ENCODE measurements at regions not wholly inside any gene's neighbourhood (a gene's known extent, or its start where the extent isn't known, plus 50 kb on each side); places are given as distances from the start of the nearest gene placed in this dataset.
"Not testable (repeated sequence)": the region's sequence is repeated elsewhere in the genome, so short reads cannot be mapped to it uniquely, and the experiment has no call there.

DNA sequence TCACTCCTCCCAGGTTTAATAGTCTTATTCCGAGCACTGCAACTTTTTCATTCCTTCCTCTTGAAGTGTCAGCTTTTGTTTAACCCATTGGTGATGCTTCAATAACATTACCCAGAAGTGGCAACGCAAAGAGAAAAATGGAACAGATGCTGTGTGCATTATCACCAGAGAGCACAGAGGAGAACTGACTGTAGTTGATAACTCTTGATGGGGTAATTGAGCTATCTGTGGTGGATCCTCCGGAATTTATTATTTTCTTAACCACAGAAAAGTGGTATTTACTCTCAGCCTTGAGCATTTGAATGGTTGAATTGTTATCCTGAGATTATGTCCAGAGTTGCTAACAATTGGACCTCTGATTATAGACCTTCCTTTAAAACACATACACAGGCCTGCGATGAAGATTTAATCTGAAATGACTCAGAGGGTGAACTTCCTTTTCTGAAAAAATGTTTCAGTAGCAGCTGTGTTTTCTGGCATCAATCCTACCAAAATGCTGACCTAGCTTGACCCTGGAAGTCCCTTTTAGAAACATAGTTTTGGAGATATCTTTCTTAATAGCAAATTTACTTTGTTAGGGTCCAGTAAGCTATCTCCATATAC, 1584.4 kb upstream of the LRRTM3 start:
- no peak for DNase-seq (ENCODE audit: low read depth, low spot score)

DNA sequence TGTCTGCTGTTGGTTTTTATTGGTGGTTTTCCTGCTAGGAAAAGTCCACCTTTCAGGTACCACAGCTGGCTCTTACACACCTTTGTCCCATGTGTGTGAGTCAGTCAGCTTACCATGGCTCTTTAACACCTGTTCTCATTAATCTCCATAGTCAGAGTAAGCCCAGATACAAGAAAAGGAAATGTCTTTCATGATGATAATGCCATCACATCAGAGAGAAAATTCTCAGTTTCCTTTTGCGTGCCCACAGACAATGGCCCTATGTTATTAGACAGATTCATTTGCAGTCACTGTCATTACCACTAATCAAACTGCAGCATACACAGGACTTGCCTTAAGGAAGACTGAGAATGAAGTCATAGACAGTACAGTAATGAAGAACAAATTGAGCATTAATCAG, 1583.6 kb upstream of the LRRTM3 start:
- no peak for DNase-seq (ENCODE audit: low read depth, low spot score)

DNA sequence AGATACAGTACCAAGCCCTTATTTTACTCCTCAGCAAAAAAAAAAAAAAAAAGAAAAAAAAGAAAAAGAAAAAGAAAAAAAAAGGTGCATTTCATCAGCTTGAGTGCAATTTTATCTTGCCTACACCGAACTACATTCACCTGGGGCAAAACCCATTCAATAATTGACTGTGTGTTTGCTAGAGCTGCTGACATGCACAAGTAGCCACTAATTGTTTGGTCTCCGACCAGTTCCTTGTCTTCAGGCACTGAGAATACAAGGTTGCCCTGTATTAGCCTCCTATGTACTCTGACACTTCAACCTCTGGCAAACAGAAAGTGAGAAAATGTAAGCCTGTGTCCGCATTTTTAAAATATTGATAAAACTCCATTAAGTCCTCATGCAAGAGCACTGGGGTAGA, 1579.4 kb upstream of the LRRTM3 start:
- no peak for DNase-seq (ENCODE audit: low read depth, low spot score)

DNA sequence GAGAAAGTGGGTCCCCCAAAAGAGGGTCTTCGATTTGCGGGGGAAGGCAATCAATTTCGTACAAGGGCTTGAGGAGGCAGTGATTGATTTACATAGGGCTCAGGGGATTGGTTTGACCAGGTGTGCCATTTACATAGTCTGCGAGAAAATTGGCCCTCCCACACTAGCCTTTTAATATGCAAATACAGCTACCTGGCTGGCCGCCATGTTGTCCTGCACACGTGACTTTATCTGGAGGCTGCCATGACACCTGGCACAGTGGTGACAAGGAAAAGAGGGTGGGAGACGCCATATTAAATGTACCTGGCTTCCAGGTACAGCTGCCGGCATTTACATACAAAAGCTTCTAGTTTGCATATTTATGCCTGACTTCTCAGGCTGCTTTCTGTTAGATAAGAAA, 1577.2 kb upstream of the LRRTM3 start:
- DNase-seq (ENCODE audit: low read depth, low spot score): no peak

DNA sequence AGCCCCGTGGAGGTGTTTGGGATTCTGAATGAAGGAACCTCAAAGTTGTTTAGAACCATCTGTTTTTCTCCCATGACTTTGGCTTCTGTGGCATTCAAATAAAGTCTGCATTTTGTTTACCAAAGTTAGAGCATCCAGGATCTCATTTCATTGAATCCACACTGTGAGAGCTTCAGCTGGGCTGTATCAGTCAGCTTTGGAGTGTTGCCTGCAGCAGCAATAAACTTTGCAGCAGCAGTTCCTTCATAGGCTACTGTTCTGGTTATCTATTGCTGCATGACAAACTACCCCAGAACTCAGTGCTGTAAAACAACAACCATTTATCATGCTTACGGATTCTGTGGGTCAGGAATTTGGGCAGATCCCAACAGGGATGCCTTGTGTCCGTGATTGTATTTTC, 1575.2 kb upstream of the LRRTM3 start:
- no peak for DNase-seq (ENCODE audit: low read depth, low spot score)

DNA sequence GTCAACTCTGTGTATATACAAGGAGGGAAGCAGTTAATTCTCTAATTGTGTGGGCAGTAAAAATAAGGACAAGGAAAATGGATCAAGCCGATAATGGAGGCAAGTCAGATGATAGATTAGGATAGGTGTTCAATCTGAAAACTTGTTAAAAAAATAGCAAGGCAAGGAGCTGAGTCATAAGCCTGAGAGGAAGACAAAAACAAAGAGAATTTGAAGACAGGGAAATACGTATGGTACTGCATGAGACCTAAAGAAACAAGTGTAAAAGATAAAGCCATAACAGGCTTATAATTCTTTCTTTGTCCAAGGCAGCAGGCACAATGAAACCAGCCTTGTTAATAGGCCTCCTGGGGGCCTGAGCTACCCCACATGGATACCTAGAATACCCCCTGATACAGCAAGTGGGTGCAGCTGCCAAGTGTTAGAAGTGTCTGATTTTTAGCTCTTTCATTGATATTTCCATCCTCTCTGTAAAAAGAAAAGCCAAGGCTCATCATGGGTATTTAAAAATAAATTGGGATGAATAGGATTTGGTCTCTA, 1570.6 kb upstream of the LRRTM3 start:
- DNase-seq (ENCODE audit: low read depth, low spot score): no peak

DNA sequence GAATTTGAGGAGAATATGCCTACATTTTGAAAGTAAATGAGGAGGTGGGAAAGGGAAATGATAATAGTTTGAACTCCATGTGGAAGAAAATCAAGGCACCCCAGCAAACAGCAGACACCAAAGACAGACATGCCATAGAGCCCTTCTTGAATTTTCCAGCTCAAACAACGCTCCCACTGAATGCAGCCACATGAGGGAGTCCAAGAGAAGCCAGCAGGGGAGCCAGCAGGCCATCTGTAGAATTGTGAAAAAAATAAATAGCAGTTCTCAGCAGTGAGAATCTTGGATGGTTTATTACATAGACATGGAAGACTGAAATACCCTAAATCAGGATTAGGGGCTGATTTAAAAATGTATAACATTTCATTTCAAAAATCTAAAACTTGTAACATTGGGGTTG, 1567.3 kb upstream of the LRRTM3 start:
- no peak for DNase-seq (ENCODE audit: low read depth, low spot score)

DNA sequence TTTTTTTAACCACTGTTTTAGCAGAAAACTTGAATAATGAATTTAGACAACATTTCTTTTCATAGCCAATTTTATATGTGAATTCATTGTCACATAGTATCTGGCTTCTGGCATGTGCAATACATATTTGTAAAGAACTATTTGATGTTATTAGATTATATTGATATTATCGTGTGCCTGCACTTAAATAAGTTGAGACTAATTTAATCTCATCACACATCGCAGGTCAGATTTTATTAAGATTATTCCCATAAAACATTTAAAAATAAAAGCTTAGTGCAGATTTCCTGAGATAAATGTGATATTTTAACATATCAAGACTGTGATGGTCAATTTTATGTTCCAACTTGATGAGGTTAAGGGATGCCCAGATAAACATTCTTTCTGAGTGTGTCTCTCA, 1565.3 kb upstream of the LRRTM3 start:
- DNase-seq (ENCODE audit: low read depth, low spot score): no peak

DNA sequence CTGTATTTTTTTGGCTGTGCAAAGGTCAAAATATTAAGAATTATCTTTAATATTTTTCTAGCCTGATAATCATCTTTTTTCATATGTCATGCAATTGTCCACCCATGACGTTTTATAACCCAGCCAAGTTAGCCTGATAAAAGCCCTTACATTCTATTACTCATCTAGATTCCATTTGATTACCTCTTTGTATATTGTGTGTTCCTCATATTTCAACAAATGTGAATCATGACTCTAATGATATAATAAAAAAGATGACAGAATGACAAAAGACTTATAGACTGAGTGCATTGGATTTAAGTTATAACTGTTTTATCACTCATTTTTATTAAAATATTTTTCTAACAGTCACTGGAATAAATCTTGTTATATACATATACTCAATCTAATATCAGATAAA, 1560.0 kb upstream of the LRRTM3 start:
- DNase-seq (ENCODE audit: low read depth, low spot score): no peak

DNA sequence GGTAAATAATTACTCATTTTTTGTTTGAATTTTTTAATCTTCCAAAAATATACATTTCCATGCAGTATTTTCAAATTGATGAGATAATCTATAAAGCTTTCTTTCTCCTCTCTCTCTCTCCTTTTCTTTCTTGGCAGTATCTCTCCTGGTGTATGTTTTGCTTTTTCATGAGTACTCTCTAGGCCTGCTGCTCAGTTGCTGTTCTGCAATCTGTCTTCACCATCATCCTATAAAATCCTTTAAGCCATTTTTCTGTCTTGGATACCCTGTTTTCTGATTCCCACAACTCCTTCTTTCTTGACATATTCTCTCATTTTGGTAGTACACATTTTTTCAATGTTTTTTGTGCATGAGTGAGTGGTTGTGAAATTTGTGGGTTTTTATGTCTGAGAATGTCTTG, 1558.1 kb upstream of the LRRTM3 start:
- no peak for DNase-seq (ENCODE audit: low read depth, low spot score)

DNA sequence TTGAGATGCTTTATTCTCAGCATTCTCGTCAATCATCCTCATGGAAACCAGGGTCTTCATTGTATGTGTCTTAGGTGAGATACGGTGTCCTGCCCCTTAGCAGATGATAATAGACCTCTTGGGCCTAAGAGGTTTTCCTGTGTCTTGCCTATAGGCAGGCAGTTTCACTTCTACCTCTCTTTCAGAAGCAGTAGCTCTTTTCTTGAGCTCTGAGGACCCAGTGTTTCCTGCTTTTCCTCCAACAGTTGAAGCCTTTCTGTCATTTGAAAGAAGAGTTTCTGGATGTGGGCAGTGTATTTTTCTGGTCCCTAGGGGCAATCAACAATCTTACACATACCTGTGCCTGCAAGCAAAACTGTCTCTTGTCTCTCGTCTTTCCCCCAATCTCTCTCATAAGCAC, 1550.3 kb upstream of the LRRTM3 start:
- DNase-seq (ENCODE audit: low read depth, low spot score): no peak

DNA sequence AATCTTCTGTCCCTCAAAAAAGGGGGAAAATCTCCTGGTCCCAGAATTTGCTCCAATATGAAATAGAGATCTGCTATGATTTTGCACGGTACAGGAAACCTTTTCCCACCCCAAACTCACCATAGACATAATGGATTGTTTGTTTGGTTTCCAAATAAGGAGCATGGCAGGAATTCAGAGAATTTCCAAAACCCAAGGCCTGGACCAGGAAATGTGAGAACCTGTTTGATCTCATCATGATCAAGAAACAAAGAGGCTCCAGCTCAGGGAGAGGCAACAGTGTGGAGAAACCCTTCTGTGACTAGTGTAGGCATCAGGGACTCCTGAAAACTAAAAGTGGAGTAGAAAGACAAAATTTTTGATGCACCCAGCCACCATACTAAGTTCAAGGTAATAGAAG, 1548.1 kb upstream of the LRRTM3 start:
- no peak for DNase-seq (ENCODE audit: low read depth, low spot score)

DNA sequence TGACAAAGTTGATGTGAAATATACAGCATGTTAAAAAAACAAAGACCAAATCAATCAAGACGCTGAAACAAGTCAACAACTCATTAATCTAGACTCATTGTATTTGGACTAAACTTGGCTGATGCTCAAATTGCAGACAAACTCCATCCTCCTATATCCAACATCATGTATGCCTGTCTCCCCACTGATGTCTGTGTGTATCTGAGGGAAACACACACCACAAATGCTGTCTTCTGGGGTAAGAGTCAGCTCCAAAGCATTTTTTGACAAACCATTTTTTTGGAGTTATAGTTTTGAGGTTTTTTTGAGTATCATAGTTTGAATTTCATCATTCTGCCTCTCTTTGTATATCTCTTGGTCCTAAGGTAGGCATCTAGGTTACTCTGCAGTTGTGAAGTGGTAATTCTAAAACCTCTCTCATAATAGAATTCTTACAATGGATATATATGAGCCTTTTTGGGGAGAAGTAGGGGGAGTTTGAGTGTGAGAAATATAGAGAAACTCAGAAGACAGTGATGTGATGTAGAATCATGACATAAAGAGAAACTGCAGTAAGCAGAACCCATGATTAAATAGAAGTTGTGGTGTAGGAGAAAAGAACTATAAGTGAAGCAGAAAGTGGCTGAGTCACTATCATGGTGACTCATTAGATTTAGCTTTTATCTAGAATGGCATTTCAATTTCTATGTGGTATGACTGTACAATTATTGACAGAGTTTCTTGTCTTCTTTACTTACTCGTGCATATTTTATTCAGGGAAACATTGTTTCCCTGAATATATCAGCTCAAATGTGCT, 1531.1 kb upstream of the LRRTM3 start:
- no peak for DNase-seq (ENCODE audit: low read depth, low spot score)

DNA sequence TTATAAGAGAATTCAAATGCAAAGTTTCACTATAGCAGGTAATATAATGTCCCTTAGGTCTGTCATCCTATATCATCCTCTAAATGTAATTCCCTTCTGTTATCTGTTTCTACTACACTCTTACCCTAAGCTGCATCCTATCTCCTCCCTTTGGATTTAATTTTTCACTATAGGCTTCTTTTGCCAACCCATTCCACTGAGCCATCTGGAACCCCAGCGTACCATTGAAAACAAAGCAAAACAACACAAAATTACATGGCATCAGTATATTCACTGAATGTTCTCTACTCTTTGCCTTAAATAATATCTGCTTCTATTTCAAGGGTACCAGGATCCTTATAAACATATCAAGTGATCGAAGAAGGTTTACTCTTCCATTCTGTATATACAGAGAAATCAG, 1530.2 kb upstream of the LRRTM3 start:
- DNase-seq (ENCODE audit: low read depth, low spot score): no peak

DNA sequence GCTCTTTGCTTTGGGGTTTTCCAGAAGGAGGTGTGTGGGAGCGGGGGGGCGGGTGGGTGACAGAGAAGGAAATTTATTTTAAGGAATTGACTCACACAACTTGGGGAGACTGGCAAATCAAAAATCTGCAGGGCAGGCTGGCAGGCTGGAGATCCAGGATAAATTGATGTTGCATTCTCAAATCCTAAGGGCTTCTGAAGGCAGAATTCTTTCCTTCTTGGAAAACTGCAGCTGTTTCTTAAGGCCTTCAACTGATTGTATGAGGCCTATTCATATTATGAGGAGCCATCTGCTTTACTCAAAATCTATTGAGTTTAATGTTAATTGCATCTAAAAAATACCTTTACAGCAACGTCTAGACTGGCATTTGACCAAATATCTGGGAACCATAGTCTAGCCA, 1528.8 kb upstream of the LRRTM3 start:
- no peak for DNase-seq (ENCODE audit: low read depth, low spot score)

DNA sequence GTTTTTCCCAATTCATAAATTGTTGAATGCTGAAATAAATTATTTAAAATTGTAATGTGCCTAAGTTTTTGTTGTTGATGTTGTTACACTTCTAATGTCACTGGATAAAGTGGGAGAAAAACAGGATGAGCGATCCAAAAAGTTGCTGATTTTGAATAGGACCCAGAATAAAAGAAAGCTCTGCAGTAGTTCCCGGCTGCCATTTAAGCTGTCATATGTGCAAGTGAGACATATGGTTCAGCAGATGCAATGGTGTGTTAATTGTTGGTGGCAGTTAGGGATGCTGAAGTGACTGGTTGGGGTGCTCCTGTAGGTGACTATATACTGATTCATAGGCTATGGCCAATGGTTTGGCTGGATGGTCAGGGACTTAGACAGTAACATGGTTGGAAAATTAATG, 1517.4 kb upstream of the LRRTM3 start:
- no peak for DNase-seq (ENCODE audit: low read depth, low spot score)

DNA sequence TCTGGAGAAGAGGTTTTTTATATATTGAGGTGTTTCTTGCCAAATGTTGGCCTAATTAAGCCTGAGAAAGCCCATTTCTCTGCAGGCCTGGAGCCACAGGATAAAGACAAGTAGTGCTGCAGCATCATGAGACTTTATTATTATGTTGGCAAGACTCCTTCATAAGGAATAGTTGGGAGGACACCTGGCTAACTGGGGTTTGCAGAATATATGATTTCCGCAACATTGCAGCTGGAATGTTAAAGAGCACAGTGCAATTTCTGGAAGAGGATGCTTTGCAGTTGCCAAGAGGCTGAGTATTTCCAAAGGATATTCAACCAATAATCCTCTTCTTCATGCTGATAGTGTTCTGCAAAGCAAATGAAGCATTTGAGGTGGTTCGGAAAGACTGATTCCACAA, 1512.8 kb upstream of the LRRTM3 start:
- DNase-seq (ENCODE audit: low read depth, low spot score): no peak

DNA sequence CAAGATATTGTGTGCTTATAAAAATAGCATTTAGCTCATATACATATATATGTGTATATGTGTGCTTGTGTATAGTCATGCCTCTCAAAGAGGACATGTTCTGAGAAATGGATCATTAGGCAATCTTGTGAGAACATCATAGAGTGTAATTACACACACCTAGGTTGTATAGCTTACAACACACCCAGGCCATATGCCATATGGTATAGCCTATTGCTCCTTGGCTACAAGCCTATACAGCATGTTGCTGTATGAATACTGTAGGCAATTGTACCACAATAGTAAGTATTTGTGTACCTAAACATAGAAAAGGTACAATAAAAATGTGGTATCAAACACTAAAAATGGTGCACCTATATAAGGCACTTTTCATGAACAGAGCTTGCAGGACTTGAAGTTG, 1510.5 kb upstream of the LRRTM3 start:
- no peak for DNase-seq (ENCODE audit: low read depth, low spot score)

DNA sequence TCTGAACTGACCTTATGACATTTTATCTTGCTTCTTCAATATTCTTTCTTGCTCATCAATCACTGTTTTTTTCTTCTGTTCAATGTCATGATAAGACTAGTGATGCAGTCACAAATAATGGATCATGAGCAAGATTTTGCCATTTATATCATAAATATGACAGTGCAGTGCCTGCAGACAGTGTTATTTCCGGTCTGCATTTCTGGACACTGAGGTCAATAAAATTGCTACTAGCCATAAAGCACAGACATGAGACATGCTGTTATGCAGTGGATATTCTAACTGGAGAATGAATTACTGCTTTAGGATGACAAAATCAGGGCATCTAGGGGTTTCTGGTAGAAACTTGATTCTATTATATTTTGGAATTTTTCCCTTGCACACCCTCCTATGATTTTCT, 1509.7 kb upstream of the LRRTM3 start:
- DNase-seq (ENCODE audit: low read depth, low spot score): no peak

DNA sequence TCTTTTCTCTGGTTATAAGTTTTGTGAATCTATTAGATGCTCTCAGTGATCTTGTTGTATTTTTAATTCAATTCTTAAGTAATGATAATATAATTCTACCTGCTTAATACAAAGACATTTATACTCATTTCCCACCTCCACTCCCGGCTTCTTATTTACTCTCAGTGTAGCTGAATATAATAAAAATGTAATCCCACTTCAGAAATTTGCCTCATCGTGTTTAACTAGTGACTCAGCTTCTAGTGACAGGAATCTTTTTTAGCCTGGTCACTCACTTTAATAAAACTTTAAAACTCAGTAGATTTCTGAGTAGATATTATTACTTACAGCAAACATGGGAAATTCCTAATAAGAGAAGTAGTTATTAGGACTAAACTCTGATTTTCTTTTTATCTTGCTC, 1506.2 kb upstream of the LRRTM3 start:
- no peak for DNase-seq (ENCODE audit: low read depth, low spot score)

DNA sequence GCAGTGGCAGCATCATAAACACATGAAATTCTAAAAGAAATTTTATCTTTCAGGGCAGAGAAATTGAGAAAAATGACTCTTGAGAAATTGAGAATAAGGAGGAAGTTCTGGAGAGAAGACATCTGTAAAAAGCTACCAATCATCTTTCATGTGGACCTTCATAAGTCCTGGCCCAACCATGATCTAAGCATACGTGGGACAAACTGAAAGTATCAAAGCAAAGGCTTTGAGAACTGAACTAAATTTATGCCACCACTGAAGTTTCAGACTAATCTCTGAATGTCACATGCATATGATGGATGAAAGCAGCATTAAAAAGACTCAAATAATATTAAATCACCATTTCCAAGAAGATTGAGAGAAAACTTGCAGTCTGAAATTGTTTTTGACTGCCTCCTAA, 1502.8 kb upstream of the LRRTM3 start:
- DNase-seq (ENCODE audit: low read depth, low spot score): no peak

DNA sequence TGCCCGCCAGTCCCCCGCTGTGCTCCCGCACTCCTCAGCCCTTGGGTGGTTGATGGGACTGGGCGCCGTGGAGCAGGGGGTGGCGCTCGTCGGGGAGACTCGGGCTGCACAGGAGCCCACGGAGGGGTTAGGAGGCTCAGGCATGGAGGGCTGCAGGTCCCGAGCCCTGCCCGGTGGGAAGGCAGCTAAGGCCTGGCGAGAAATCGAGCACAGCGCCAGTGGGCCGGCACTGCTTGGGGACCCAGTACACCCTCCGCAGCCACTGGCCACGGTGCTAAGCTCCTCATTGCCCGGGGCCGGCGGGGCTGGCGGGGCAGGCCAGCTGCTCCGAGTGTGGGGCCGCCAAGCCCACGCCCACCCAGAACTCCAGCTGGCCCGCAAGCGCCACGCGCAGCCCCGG, 1496.5 kb upstream of the LRRTM3 start:
- not testable (repeated sequence) for DNase-seq (ENCODE audit: low read depth, low spot score)

DNA sequence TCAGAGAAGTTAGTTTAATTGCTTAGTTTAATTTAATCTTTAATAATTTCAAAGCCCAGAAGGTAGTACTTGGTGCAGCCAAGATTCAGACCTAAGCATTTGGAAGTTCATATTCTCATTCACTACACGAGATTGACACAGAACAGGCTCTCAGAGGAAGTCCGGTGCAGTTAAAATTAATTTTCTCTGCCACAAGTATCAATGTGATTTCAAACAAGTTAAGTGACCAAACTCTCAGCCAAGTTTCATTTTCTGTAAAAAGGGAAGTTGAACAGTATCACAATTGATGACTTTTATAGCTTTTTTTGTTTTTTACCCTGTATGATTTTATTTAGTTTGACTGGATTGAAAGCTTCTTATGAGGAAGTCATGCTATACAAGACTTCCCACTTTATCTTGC, 1494.9 kb upstream of the LRRTM3 start:
- no peak for DNase-seq (ENCODE audit: low read depth, low spot score)
